NB4 (cell line): ENCODE measurements at regions not wholly inside any gene's neighbourhood (a gene's known extent, or its start where the extent isn't known, plus 50 kb on each side); places are given as distances from the start of the nearest gene placed in this dataset.

ENCODE experiments used
- DNase-seq: peaks from one replicate; pipeline ENCODE4 v3.0.0; 2010; ENCODE audit warnings: low read depth
- H3K4me3 ChIP-seq: one replicate; pipeline ENCODE4 v1.5.1; 2011; ENCODE audit warnings: mild to moderate bottlenecking, low read depth, low read length, moderate library complexity
- MYC ChIP-seq: IDR thresholded peaks from 2 replicates; pipeline ENCODE4 v1.6.1; 2011; ENCODE audit warnings: low read depth, low read length
- POLR2A ChIP-seq: IDR thresholded peaks from 2 replicates; pipeline ENCODE4 v1.6.1; 2011; ENCODE audit warnings: mild to moderate bottlenecking; ENCODE audit not compliant: insufficient read length; ENCODE audit errors: extremely low read depth
- TF ChIP-seq, protein P1 (sequence below): IDR thresholded peaks from one replicate; pipeline ENCODE4 v1.5.1; 2012; ENCODE audit warnings: low read depth, low read length
- TF ChIP-seq, protein P2 (sequence below): IDR thresholded peaks from 2 replicates; pipeline ENCODE4 v1.6.1; 2011; ENCODE audit warnings: low read depth, low read length

GRCh38 chr7:118525020-118525419, 300.5 kb downstream of the ANKRD7 start:
- TF ChIP-seq, protein P1, sequence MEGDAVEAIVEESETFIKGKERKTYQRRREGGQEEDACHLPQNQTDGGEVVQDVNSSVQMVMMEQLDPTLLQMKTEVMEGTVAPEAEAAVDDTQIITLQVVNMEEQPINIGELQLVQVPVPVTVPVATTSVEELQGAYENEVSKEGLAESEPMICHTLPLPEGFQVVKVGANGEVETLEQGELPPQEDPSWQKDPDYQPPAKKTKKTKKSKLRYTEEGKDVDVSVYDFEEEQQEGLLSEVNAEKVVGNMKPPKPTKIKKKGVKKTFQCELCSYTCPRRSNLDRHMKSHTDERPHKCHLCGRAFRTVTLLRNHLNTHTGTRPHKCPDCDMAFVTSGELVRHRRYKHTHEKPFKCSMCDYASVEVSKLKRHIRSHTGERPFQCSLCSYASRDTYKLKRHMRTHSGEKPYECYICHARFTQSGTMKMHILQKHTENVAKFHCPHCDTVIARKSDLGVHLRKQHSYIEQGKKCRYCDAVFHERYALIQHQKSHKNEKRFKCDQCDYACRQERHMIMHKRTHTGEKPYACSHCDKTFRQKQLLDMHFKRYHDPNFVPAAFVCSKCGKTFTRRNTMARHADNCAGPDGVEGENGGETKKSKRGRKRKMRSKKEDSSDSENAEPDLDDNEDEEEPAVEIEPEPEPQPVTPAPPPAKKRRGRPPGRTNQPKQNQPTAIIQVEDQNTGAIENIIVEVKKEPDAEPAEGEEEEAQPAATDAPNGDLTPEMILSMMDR, result no peak
- TF ChIP-seq POLR2A (no peak), MYC (no peak)
- TF ChIP-seq, protein P2, sequence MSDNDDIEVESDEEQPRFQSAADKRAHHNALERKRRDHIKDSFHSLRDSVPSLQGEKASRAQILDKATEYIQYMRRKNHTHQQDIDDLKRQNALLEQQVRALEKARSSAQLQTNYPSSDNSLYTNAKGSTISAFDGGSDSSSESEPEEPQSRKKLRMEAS, result no peak
- no peak for DNase-seq
- H3K4me3 ChIP-seq, result no peak overlapping the region

- no peak for DNase-seq
- TF ChIP-seq, protein P1, result no peak
- TF ChIP-seq MYC (no peak), POLR2A (no peak)
- TF ChIP-seq, protein P2, result no peak
- no peak overlapping the region for H3K4me3 ChIP-seq
These were observed 307.1 kb downstream of the ANKRD7 start for GRCh38 chr7:118531566-118531965.

DNA sequence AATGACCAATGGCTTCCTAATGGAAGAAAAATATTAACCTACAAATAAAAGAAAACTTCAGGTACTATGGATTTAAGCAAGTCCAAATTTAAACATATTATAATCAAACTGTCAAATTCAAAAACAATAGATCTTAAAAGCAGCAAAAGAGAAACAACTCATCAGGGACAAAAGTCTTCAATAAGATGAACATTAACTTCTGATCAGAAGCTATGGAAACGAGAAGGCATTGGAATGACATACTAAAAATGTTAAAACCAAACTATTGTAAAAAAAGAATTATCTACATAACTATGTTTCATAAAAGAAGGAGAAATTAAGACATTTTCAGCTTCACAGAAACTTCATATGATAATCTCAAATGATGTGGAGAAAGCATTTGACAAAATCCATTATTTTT, 334.7 kb downstream of the ANKRD7 start:
- no peak for DNase-seq
- no peak for TF ChIP-seq POLR2A
- TF ChIP-seq, protein P1, result no peak
- TF ChIP-seq, protein P2, result no peak
- TF ChIP-seq MYC, result no peak
- H3K4me3 ChIP-seq, result no peak overlapping the region

- DNase-seq, result no peak
- H3K4me3 ChIP-seq, result no peak overlapping the region
- no peak for TF ChIP-seq MYC
- TF ChIP-seq, protein P1, result no peak
These were observed 338.8 kb downstream of the ANKRD7 start for GRCh38 chr7:118563311-118563710.

- no peak for DNase-seq
- H3K4me3 ChIP-seq, result no peak overlapping the region
- no peak for TF ChIP-seq POLR2A
- TF ChIP-seq, protein P1, result no peak
- TF ChIP-seq MYC, result no peak
- TF ChIP-seq, protein P2, result no peak
These were observed 348.1 kb downstream of the ANKRD7 start for GRCh38 chr7:118572604-118573003.

- TF ChIP-seq MYC, result no peak
- TF ChIP-seq, protein P2, result no peak
- TF ChIP-seq POLR2A, result no peak
- TF ChIP-seq, protein P1, result no peak
- DNase-seq, result no peak
- H3K4me3 ChIP-seq, result no peak overlapping the region
These were observed 348.6 kb downstream of the ANKRD7 start for GRCh38 chr7:118573085-118573484.
